GM21515 (cell line): ENCODE measurements at regions not wholly inside any gene's neighbourhood (a gene's known extent, or its start where the extent isn't known, plus 50 kb on each side); places are given as distances from the start of the nearest gene placed in this dataset.

Source experiments
- ATAC-seq: cut with Tn5 transposase; IDR thresholded peaks from one replicate; pipeline ENCODE4 v1.9.1; 2021; ENCODE audit not compliant: unreplicated experiment

- no peak for ATAC-seq
Measured at GRCh38 chr18:2002151-2002550, 569.2 kb downstream of the METTL4 start.

GRCh38 chr18:2002604-2003003 lies 568.7 kb downstream of the METTL4 start:
- no peak for ATAC-seq

- ATAC-seq, result no peak
Measured at GRCh38 chr18:2009942-2010697, 561.2 kb downstream of the METTL4 start.

- no peak for ATAC-seq
Measured at GRCh38 chr18:2027016-2027415, 544.3 kb downstream of the METTL4 start.

GRCh38 chr18:2027756-2028155 lies 543.5 kb downstream of the METTL4 start:
- ATAC-seq, result no peak

GRCh38 chr18:2028986-2029385 lies 542.3 kb downstream of the METTL4 start:
- ATAC-seq, result no peak

GRCh38 chr18:2030647-2031046 lies 540.7 kb downstream of the METTL4 start:
- ATAC-seq, result no peak

- ATAC-seq, result no peak
Measured at GRCh38 chr18:2032036-2032435, 539.3 kb downstream of the METTL4 start.

GRCh38 chr18:2035056-2035455 lies 536.2 kb downstream of the METTL4 start:
- ATAC-seq, result no peak

GRCh38 chr18:2036086-2036485 lies 535.2 kb downstream of the METTL4 start:
- ATAC-seq, result no peak

GRCh38 chr18:2040279-2040678 lies 531.0 kb downstream of the METTL4 start:
- ATAC-seq, result no peak

- no peak for ATAC-seq
Measured at GRCh38 chr18:2049986-2050385, 521.3 kb downstream of the METTL4 start.

- ATAC-seq, result no peak
Measured at GRCh38 chr18:2050702-2051201, 520.6 kb downstream of the METTL4 start.

- ATAC-seq, result no peak
Measured at GRCh38 chr18:2053490-2054089, 517.7 kb downstream of the METTL4 start.

GRCh38 chr18:2059336-2059735 lies 512.0 kb downstream of the METTL4 start:
- no peak for ATAC-seq

GRCh38 chr18:2060086-2060485 lies 511.2 kb downstream of the METTL4 start:
- ATAC-seq, result no peak

GRCh38 chr18:2070631-2071030 lies 500.7 kb downstream of the METTL4 start:
- ATAC-seq, result no peak

GRCh38 chr18:2075499-2075898 lies 495.8 kb downstream of the METTL4 start:
- ATAC-seq, result no peak

GRCh38 chr18:2082676-2083075 lies 488.6 kb downstream of the METTL4 start:
- no peak for ATAC-seq

GRCh38 chr18:2083691-2084090 lies 487.6 kb downstream of the METTL4 start:
- no peak for ATAC-seq

- no peak for ATAC-seq
Measured at GRCh38 chr18:2086439-2086838, 484.9 kb downstream of the METTL4 start.

GRCh38 chr18:2087877-2088673 lies 483.2 kb downstream of the METTL4 start:
- ATAC-seq, result no peak
